ENCODE measurements at regions not wholly inside any gene's neighbourhood (a gene's known extent, or its start where the extent isn't known, plus 50 kb on each side); places are given as distances from the start of the nearest gene placed in this dataset.

- H3K27me3 ChIP-seq (replicated peaks; ENCODE audit: insufficient read depth) = peaks cover 14% of the 10 kb centered on the region; the same call in 1 of the 2 replicates
- no peak for DNase-seq
- no peaks in the 10 kb centered on the region for H4K20me1 ChIP-seq (ENCODE audit: insufficient read depth)
- H3K36me3 ChIP-seq (ENCODE audit: low read depth) = no peaks in the 10 kb centered on the region
- no peaks in the 10 kb centered on the region for H3K4me1 ChIP-seq (ENCODE audit: insufficient read depth)
- no peak overlapping the region for H3K4me3 ChIP-seq
- no peaks in the 10 kb centered on the region for H3F3A ChIP-seq (ENCODE audit: insufficient read depth)
- H3K9ac ChIP-seq = no peak overlapping the region
- H2AFZ ChIP-seq = no peak overlapping the region
- no peaks in the 10 kb centered on the region for H3K9me3 ChIP-seq (ENCODE audit: low read depth)
- H3K4me2 ChIP-seq (ENCODE audit: unreplicated experiment) = no peak overlapping the region
- WGBS, 2 experiments (ENCODE audit: low coverage in 1 of 2, low lambda C conversion rate in 2 of 2, missing lambda C conversion rate in 2 of 2) = 80 to 84% methylated on average over 11 of the region's 11 CpGs
- H3K27ac ChIP-seq = no peak overlapping the region
- in situ Hi-C loops (cut with MboI) = no loop called here
- H3K9me2 ChIP-seq (ENCODE audit: insufficient read depth) = no peaks in the 10 kb centered on the region
- TF ChIP-seq EZH2phosphoT487 (IDR thresholded peaks at IDR 0.05; ENCODE audit: insufficient read depth, low read depth) = no peak
- no peak for TF ChIP-seq EZH2 (IDR thresholded peaks at IDR 0.05; ENCODE audit: insufficient read depth, poor library complexity, severe bottlenecking)
- H3K79me2 ChIP-seq (ENCODE audit: insufficient read depth) = no peaks in the 10 kb centered on the region
Measured at GRCh38 chr16:54437401-54437800, 150.8 kb upstream of the IRX3 start.

- H3K9ac ChIP-seq = no peak overlapping the region
- no peak overlapping the region for H2AFZ ChIP-seq
- no peaks in the 10 kb centered on the region for H3K9me3 ChIP-seq (ENCODE audit: low read depth)
- peaks cover 14% of the 10 kb centered on the region; the same call in 1 of the 2 replicates for H3K27me3 ChIP-seq (replicated peaks; ENCODE audit: insufficient read depth)
- in situ Hi-C loops (cut with MboI) = no loop called here
- no peak for DNase-seq
- TF ChIP-seq EZH2 (IDR thresholded peaks at IDR 0.05; ENCODE audit: insufficient read depth, poor library complexity, severe bottlenecking) = no peak
- no peak for TF ChIP-seq EZH2phosphoT487 (IDR thresholded peaks at IDR 0.05; ENCODE audit: insufficient read depth, low read depth)
- no peaks in the 10 kb centered on the region for H3K9me2 ChIP-seq (ENCODE audit: insufficient read depth)
- no peaks in the 10 kb centered on the region for H3K79me2 ChIP-seq (ENCODE audit: insufficient read depth)
- 88 to 93% methylated on average over 7 of the region's 7 CpGs for WGBS, 2 experiments (ENCODE audit: low coverage in 1 of 2, low lambda C conversion rate in 2 of 2, missing lambda C conversion rate in 2 of 2)
- peaks cover 10% of the 10 kb centered on the region for H3K4me1 ChIP-seq (ENCODE audit: insufficient read depth)
- H4K20me1 ChIP-seq (ENCODE audit: insufficient read depth) = no peaks in the 10 kb centered on the region
- H3K27ac ChIP-seq = no peak overlapping the region
- H3K4me2 ChIP-seq (ENCODE audit: unreplicated experiment) = no peak overlapping the region
- H3K36me3 ChIP-seq (ENCODE audit: low read depth) = no peaks in the 10 kb centered on the region
- H3F3A ChIP-seq (ENCODE audit: insufficient read depth) = peaks cover 10% of the 10 kb centered on the region
- no peak overlapping the region for H3K4me3 ChIP-seq
Measured at GRCh38 chr16:54436346-54436745, 149.8 kb upstream of the IRX3 start.

GRCh38 chr16:54434859-54435258 lies 148.3 kb upstream of the IRX3 start:
- peaks cover 24% of the 10 kb centered on the region for H3K4me1 ChIP-seq (ENCODE audit: insufficient read depth)
- no peaks in the 10 kb centered on the region for H3K36me3 ChIP-seq (ENCODE audit: low read depth)
- in situ Hi-C loops (cut with MboI) = no loop called here
- H4K20me1 ChIP-seq (ENCODE audit: insufficient read depth) = no peaks in the 10 kb centered on the region
- no peaks in the 10 kb centered on the region for H3K9me2 ChIP-seq (ENCODE audit: insufficient read depth)
- H3K27me3 ChIP-seq (replicated peaks; ENCODE audit: insufficient read depth) = peaks cover 14% of the 10 kb centered on the region; the same call in 1 of the 2 replicates
- H3K4me3 ChIP-seq = no peak overlapping the region
- H3K9me3 ChIP-seq (ENCODE audit: low read depth) = no peaks in the 10 kb centered on the region
- H3K79me2 ChIP-seq (ENCODE audit: insufficient read depth) = no peaks in the 10 kb centered on the region
- no peak overlapping the region for H2AFZ ChIP-seq
- WGBS, 2 experiments (ENCODE audit: low coverage in 1 of 2, low lambda C conversion rate in 2 of 2, missing lambda C conversion rate in 2 of 2) = 86 to 93% methylated on average over 1 of the region's 1 CpG
- H3F3A ChIP-seq (ENCODE audit: insufficient read depth) = peaks cover 16% of the 10 kb centered on the region
- TF ChIP-seq EZH2 (IDR thresholded peaks at IDR 0.05; ENCODE audit: insufficient read depth, poor library complexity, severe bottlenecking) (no peak), EZH2phosphoT487 (IDR thresholded peaks at IDR 0.05; ENCODE audit: insufficient read depth, low read depth) (no peak)
- H3K4me2 ChIP-seq (ENCODE audit: unreplicated experiment) = no peak overlapping the region
- H3K9ac ChIP-seq = no peak overlapping the region
- DNase-seq = no peak
- no peak overlapping the region for H3K27ac ChIP-seq

- 98% methylated on average over 6 of the region's 6 CpGs for WGBS, 2 experiments (ENCODE audit: low coverage in 1 of 2, low lambda C conversion rate in 2 of 2, missing lambda C conversion rate in 2 of 2)
- in situ Hi-C loops (cut with MboI) = no loop called here
Measured at GRCh38 chr16:54432897-54433229, 146.3 kb upstream of the IRX3 start.

More at GRCh38 chr16:54432897-54433229, 146.3 kb upstream of the IRX3 start:
- no peak for DNase-seq
- Histone ChIP-seq H3K4me1 (ENCODE audit: insufficient read depth) (peaks cover 24% of the 10 kb centered on the region), H3K79me2 (ENCODE audit: insufficient read depth) (no peaks in the 10 kb centered on the region), H3K36me3 (ENCODE audit: low read depth) (no peaks in the 10 kb centered on the region), H3K9me2 (ENCODE audit: insufficient read depth) (no peaks in the 10 kb centered on the region), H3K9ac (no peak overlapping the region), H3K27me3 (replicated peaks; ENCODE audit: insufficient read depth) (no peaks in the 10 kb centered on the region), H3F3A (ENCODE audit: insufficient read depth) (peaks cover 16% of the 10 kb centered on the region), H3K9me3 (ENCODE audit: low read depth) (no peaks in the 10 kb centered on the region), H3K4me2 (ENCODE audit: unreplicated experiment) (no peak overlapping the region), H2AFZ (no peak overlapping the region), H4K20me1 (ENCODE audit: insufficient read depth) (no peaks in the 10 kb centered on the region), H3K4me3 (no peak overlapping the region), H3K27ac (no peak overlapping the region)
- TF ChIP-seq EZH2phosphoT487 (IDR thresholded peaks at IDR 0.05; ENCODE audit: insufficient read depth, low read depth) = no peak
- TF ChIP-seq EZH2 (IDR thresholded peaks at IDR 0.05; ENCODE audit: insufficient read depth, poor library complexity, severe bottlenecking) = no peak

Measured in GM23248 (cell line).